ENCODE measurements at regions not wholly inside any gene's neighbourhood (a gene's known extent, or its start where the extent isn't known, plus 50 kb on each side); places are given as distances from the start of the nearest gene placed in this dataset.

DNA sequence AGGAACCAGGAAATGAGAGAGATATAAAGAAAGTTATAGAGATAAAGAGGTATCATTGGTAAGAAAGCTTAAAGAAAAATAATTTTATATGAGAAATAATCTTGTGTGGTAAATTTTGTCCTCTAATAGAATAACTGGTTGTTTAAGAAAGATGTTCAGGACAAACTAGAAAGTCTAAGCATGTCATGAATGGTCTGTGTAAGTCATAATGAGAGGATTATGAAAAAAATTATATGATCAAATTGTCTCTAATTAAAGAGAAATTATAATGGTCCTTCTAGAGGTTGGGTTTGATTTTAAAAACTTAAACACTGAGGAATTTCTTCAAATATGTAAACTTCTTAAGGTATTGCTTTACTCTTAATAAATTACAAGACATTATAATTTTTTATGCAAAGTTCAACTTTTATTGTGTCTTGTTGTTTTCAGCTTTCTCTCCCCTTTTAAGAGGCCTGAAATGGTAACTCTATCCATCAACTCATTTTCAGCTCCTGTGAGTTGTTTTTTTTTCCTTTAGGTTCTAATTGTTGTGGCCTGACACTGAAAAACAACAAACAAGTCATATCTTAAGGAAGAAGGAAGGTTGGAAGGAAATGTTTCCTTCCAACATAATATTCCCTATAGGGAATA, 88.2 kb upstream of the CNOT2 start:
- no peak for TF ChIP-seq POLR2A (IDR thresholded peaks at IDR 0.05; ENCODE audit: low read depth, low read length)
- DNase-seq (ENCODE audit: insufficient read length, low spot score), result no peak
- FAIRE-seq, result no peak

DNA sequence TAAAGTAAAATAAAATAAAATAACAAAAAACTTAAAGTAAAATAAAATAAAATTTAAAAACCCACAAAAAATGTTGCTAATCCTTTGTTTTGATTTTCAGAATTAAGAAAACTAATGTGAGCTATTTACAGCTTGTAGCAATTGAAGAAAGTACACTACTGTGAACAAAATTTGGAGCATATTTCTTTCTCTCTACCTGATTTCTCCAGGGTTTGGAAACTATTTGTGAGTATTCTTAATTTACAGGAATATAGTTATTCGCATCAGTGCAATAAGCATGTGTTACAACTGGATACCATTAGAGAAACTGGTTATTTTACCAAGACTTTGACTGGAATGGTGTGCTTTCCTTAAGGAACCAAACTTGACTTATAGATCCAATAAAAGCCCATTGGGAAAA, 86.1 kb upstream of the CNOT2 start:
- no peak for TF ChIP-seq POLR2A (IDR thresholded peaks at IDR 0.05; ENCODE audit: low read depth, low read length)
- no peak for FAIRE-seq
- no peak for DNase-seq (ENCODE audit: insufficient read length, low spot score)

DNA sequence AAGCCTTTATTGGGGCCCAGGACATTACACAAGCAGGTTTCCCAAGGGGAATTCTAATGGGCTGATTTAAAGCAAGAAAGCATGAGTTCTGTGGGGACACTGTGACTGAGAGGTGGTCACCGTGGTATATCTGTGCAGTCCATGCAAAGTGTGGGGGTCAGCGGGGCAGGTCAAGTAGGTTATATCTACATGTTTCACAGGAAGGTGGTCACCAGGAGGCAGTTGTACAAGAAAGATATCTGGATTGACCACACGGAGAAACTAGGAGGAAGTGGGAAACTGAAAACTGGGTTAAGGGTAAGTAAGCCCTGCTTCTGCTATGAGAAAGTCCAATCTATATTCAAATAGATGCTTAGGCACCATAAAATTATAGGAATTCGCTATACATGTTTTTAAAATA, 77.8 kb upstream of the CNOT2 start:
- DNase-seq (ENCODE audit: insufficient read length, low spot score) (no peak), FAIRE-seq (no peak)
- no peak for TF ChIP-seq POLR2A (IDR thresholded peaks at IDR 0.05; ENCODE audit: low read depth, low read length)

DNA sequence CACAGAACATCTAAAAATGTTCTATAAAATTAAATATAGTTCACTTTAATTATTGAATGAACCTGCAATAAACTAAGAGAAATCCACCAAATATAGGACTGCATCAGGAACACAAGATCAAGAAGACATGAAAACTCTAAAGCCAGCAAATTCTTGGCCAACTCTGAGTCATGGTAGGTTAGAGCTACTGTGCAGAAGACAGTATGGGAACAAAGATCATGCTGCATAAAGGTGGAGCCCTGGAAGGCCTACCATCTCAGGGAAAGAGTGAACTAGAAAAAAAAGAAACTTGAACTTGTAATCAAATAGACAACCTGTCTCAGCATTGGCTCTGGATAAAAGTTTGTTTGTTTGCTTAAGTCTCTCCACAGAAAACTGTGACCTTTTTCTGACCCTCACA, 66.9 kb upstream of the CNOT2 start:
- DNase-seq (ENCODE audit: insufficient read length, low spot score) (no peak), FAIRE-seq (no peak)
- TF ChIP-seq POLR2A (IDR thresholded peaks at IDR 0.05; ENCODE audit: low read depth, low read length), result no peak

DNA sequence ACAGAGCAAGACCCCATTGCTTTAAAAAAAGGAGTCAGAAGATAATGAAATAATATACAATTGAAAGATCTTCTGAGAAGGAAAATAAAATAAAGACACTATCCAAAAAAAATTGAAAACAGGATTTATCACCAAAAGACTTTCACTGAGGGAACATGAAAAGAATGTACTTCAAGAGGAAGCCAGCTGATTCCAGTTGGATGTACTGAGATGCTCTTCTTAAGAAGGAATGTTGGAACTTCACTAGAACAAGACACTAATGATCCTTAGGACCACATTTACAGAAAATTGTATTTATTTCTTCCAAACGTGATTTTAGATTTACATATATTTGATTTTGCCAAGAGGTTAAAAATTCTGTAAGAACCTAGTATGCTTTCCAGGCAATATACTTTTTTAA, 65.6 kb upstream of the CNOT2 start:
- TF ChIP-seq POLR2A (IDR thresholded peaks at IDR 0.05; ENCODE audit: low read depth, low read length), result no peak
- DNase-seq (ENCODE audit: insufficient read length, low spot score), result no peak

DNA sequence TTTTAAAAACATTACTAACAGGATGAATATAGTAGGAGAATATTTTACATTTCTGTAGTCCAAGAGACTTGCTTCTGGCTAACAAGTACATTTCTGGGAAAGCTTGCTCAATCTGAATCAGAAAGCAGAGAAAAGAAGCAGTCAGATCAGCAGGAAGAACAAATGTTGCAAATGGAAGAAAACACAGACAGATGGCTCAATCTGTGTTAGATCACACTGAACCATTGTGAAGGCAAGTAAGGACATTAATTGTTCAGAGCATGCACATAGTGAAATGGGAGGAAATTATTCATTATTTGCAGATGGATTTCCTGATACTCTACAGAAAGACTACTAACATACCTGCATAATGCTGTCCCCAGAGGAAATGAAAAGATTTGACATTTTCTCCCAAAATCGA, 65.2 kb upstream of the CNOT2 start:
- DNase-seq (ENCODE audit: insufficient read length, low spot score) (no peak), FAIRE-seq (peak; percentile 23)
- no peak for TF ChIP-seq POLR2A (IDR thresholded peaks at IDR 0.05; ENCODE audit: low read depth, low read length)

More for the DNA sequence above, 65.6 kb upstream of the CNOT2 start:
- FAIRE-seq, result no peak

DNA sequence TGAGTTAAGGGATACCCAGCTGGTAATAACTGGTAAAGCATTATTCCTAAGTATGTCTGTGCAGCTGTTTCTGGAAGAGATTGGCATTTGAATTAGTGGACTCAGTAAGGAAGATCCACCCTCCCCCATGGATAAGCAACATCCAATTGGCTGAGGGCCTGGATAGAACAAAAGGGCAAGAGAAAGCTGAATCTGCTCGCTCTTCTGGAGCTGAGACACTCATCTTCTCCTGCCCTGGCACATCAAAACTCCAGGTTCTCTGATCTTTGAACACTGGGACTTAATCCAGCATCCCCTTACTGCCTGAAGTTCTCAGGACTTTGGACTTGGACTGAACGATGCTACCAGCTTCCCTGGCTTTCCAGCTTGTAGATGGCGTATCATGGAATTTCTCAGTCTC, 63.1 kb upstream of the CNOT2 start:
- FAIRE-seq, result no peak
- TF ChIP-seq POLR2A (IDR thresholded peaks at IDR 0.05; ENCODE audit: low read depth, low read length), result no peak
- no peak for DNase-seq (ENCODE audit: insufficient read length, low spot score)

DNA sequence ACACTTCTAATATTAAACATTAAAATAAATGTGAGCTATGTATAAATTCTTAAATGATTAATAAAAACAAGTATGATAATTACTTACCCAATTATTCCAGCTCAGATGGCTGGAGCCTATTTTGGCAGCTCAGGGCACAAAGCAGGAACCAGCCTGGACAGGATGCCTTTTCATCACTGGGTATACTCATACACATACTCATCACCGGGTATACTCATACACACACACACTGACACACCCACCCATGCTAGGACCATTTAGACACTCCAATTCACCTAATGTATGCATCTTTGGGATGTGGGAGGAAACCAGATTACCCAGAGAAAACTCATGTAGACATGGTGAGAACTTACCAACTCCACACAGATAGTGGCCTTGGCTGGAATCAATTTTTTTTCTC, 57.9 kb upstream of the CNOT2 start:
- no peak for TF ChIP-seq POLR2A (IDR thresholded peaks at IDR 0.05; ENCODE audit: low read depth, low read length)
- FAIRE-seq (no peak), DNase-seq (ENCODE audit: insufficient read length, low spot score) (no peak)

DNA sequence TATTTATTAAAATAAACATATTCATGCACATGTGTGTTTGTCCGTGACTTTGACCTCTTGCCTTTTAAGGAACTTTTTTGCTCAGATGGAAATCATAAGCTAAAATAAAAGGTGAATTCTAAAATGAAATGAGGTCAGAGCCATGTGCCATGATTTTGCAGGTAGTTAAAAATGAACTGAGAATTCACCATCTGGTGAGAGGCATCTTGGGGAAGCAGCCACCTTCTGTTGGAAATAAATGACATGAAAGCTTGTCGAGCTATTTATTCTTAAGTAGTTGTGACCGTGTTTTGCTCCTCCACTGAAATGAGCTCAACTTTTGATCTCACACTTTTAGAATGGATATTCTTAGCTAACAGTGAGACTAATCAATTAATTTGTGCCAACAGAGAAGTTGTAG, 56.8 kb upstream of the CNOT2 start:
- no peak for TF ChIP-seq POLR2A (IDR thresholded peaks at IDR 0.05; ENCODE audit: low read depth, low read length)
- FAIRE-seq (no peak), DNase-seq (ENCODE audit: insufficient read length, low spot score) (no peak)

DNA sequence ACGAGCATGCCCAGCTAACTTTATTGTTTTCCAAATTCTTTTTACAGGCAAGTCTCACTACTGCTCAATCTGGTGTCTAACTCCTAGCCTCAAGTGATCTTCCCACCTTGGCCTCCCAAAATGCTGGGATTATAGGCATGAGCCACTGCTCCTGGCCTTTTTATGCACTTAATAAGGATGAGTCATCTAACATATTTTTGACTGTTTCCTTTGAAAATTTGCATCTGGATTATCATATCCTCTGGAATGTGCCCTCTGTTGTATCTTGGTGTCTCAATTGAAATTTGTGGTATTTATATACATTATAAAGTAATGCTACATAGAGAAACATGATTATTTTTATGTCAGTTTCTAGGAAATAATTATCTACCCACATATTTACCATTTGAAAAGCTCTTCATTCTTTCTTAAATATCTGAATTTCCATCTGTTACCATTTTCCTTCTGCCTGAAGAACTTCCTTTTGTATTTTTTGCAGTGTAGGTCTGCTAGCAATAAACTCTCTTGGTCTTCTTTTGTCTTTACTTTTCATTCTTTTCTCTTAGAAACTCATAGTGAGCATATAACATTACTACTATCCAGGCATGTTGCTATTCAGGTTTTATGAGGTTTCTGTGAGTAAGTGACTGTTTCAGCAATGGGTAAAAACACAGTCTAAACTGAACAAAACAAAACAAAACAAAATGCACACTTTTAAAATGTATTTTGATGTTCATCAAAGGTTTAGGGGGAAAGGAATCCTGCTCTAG, 52.8 kb upstream of the CNOT2 start:
- DNase-seq (ENCODE audit: insufficient read length, low spot score), result no peak
- no peak for FAIRE-seq
- no peak for TF ChIP-seq POLR2A (IDR thresholded peaks at IDR 0.05; ENCODE audit: low read depth, low read length)
